GM23338 (cell line): ENCODE measurements at regions not wholly inside any gene's neighbourhood (a gene's known extent, or its start where the extent isn't known, plus 50 kb on each side); places are given as distances from the start of the nearest gene placed in this dataset.

Experiments used
- ATAC-seq: fragments of 200-7000 bp; cut with Tn5 transposase; 3 replicates; pipeline ENCODE4 v1.9.1; 2020
- DNase-seq: peaks from one replicate; pipeline ENCODE4 v3.0.0-alpha.2; 2015; ENCODE audit warnings: low spot score
- H2AFZ ChIP-seq: fragments of 200-600 bp; sonication (generic); 2 replicates; pipeline ENCODE4 v1.8.0; 2016; ENCODE audit warnings: antibody characterized with exemption, mild to moderate bottlenecking, moderate library complexity
- H3F3A ChIP-seq: fragments of 200-600 bp; sonication (generic); replicated peaks from 2 replicates; pipeline ENCODE4 v1.8.0; 2017; ENCODE audit warnings: antibody characterized with exemption, mixed run types, low read depth
- H3K27ac ChIP-seq: fragments of 200-600 bp; sonication (generic); 2 replicates; pipeline ENCODE4 v1.6.1; 2016; ENCODE audit warnings: low read depth
- H3K27me3 ChIP-seq: fragments of 200-600 bp; sonication (generic); 2 replicates; pipeline ENCODE4 v1.8.0; 2016; ENCODE audit warnings: mild to moderate bottlenecking, mixed run types, moderate library complexity; ENCODE audit not compliant: insufficient read depth
- H3K36me3 ChIP-seq: fragments of 200-600 bp; sonication (generic); 2 replicates; pipeline ENCODE4 v1.8.0; 2016; ENCODE audit warnings: mild to moderate bottlenecking; ENCODE audit not compliant: insufficient read depth
- H3K4me1 ChIP-seq: fragments of 200-600 bp; sonication (generic); 2 replicates; pipeline ENCODE4 v1.8.0; 2016; ENCODE audit warnings: mild to moderate bottlenecking, moderate library complexity; ENCODE audit not compliant: insufficient read depth
- H3K4me2 ChIP-seq: fragments of 200-600 bp; sonication (generic); 2 replicates; pipeline ENCODE4 v1.7.1; 2017; ENCODE audit warnings: mixed run types
- H3K4me3 ChIP-seq: fragments of 200-600 bp; sonication (generic); 2 replicates; pipeline ENCODE4 v1.6.1; 2016; ENCODE audit warnings: mixed run types
- H3K79me2 ChIP-seq: fragments of 200-600 bp; sonication (generic); replicated peaks from 2 replicates; pipeline ENCODE4 v1.8.0; 2017; ENCODE audit warnings: mild to moderate bottlenecking; ENCODE audit not compliant: insufficient read depth
- H3K9me2 ChIP-seq: fragments of 200-600 bp; sonication (generic); 2 replicates; pipeline ENCODE4 v1.8.0; 2017; ENCODE audit not compliant: insufficient read depth
- H4K20me1 ChIP-seq: fragments of 200-600 bp; sonication (generic); replicated peaks from 2 replicates; pipeline ENCODE4 v1.8.0; 2017; ENCODE audit warnings: mild to moderate bottlenecking; ENCODE audit not compliant: insufficient read depth
- H3K27ac Mint-ChIP-seq: 2 replicates; pipeline ENCODE4 v1.8.0; 2020; ENCODE audit warnings: inconsistent platforms, mild to moderate bottlenecking, moderate library complexity, mixed read lengths
- H3K27me3 Mint-ChIP-seq: 3 replicates; pipeline ENCODE4 v1.8.0; 2022; ENCODE audit warnings: low read depth, mild to moderate bottlenecking, moderate library complexity, mixed read lengths, inconsistent platforms; ENCODE audit not compliant: insufficient read depth, poor library complexity
- H3K36me3 Mint-ChIP-seq: 3 replicates; pipeline ENCODE4 v1.8.0; 2021; ENCODE audit warnings: low read depth, mild to moderate bottlenecking, inconsistent platforms, moderate library complexity, mixed read lengths
- H3K4me1 Mint-ChIP-seq: 3 replicates; pipeline ENCODE4 v1.8.0; 2020; ENCODE audit warnings: mild to moderate bottlenecking, inconsistent platforms, mixed read lengths
- H3K4me3 Mint-ChIP-seq: 3 replicates; pipeline ENCODE4 v1.8.0; 2021; ENCODE audit warnings: moderate library complexity, mild to moderate bottlenecking, inconsistent platforms, mixed read lengths
- H3K9me3 Mint-ChIP-seq: 3 replicates; pipeline ENCODE4 v1.8.0; 2020; ENCODE audit warnings: moderate library complexity, mild to moderate bottlenecking, inconsistent platforms, mixed read lengths
- CREB1 ChIP-seq: fragments of 250-450 bp; sonication (Bioruptor Pico); IDR thresholded peaks from 2 replicates; pipeline ENCODE4 v1.5.0; 2020; ENCODE audit warnings: low read depth, mild to moderate bottlenecking, moderate library complexity
- EZH2 ChIP-seq: fragments of 200-600 bp; sonication (generic); IDR thresholded peaks from one replicate; pipeline ENCODE4 v1.8.0; 2017; ENCODE audit warnings: antibody characterized with exemption, mild to moderate bottlenecking, low read depth; ENCODE audit not compliant: unreplicated experiment
- EZH2phosphoT487 ChIP-seq: fragments of 200-600 bp; sonication (generic); IDR thresholded peaks from one replicate; pipeline ENCODE4 v1.8.1; 2018; ENCODE audit warnings: antibody characterized with exemption; ENCODE audit not compliant: unreplicated experiment
- JUNB ChIP-seq: IDR thresholded peaks from one replicate; pipeline ENCODE4 v1.6.1; 2016; ENCODE audit warnings: antibody characterized with exemption; ENCODE audit not compliant: unreplicated experiment
- NANOG ChIP-seq: IDR thresholded peaks from 2 replicates; pipeline ENCODE4 v1.6.1; 2016; ENCODE audit warnings: antibody characterized with exemption, borderline replicate concordance
- ZNF114 ChIP-seq: fragments of 250-450 bp; sonication (Bioruptor Pico); IDR thresholded peaks from 2 replicates; pipeline ENCODE4 v1.5.0; 2020; ENCODE audit warnings: mild to moderate bottlenecking, moderate library complexity
- ZNF331 ChIP-seq: fragments of 250-450 bp; sonication (Bioruptor Pico); IDR thresholded peaks from 2 replicates; pipeline ENCODE4 v1.5.0; 2020; ENCODE audit warnings: low read depth, mild to moderate bottlenecking, moderate library complexity
- TF ChIP-seq, protein P1 (sequence below): IDR thresholded peaks from one replicate; pipeline ENCODE4 v1.6.1; 2018; ENCODE audit warnings: antibody characterized with exemption; ENCODE audit not compliant: unreplicated experiment
- TF ChIP-seq, protein P2 (sequence below): IDR thresholded peaks from 2 replicates; pipeline ENCODE4 v1.6.1; 2016; ENCODE audit warnings: antibody characterized with exemption
- TF ChIP-seq, protein P3 (sequence below): fragments of 250-450 bp; sonication (Bioruptor Pico); IDR thresholded peaks from 2 replicates; pipeline ENCODE4 v1.5.0; 2020; ENCODE audit warnings: mild to moderate bottlenecking, moderate library complexity
- TF ChIP-seq, protein P4 (sequence below), 2 experiments: fragments of 200-600 bp in 1 of 2; sonication (generic) in 1 of 2; conservative IDR thresholded peaks; 2 replicates each; pipeline versions ENCODE4 v1.5.1 to v1.6.1; 2016 to 2017; ENCODE audit warnings: antibody characterized with exemption in 2 of 2, low read depth in 2 of 2, mild to moderate bottlenecking in 2 of 2, moderate library complexity in 1 of 2

DNA sequence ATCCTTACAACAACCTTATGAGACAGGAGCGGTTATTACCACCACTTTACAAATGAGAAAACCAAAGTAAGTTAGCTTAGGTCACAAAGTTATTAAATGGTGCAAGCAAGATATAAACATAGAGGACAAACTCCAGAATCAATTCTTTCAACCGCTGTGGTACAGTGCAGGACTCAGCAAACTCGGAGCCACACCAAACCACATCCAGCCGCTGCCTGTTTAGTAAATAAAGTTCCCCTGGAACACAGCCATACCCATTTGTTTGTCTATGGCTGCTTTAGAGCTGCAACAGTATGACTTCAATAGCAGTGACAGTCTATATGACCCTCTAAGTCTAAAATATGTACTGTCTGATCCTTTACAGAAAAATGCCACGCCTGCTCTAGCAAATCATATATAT lies 1567.2 kb upstream of the WWC1 start:
- Histone ChIP-seq H4K20me1 (no peaks in the 10 kb centered on the region), H3K4me1 (peaks cover 6% of the 10 kb centered on the region; the same call in 1 of the 2 replicates), H3K36me3 (no peaks in the 10 kb centered on the region), H3K4me2 (no peak overlapping the region), H2AFZ (no peak overlapping the region; the same call in 1 of the 2 replicates), H3K27ac (no peak overlapping the region), H3K79me2 (no peaks in the 10 kb centered on the region), H3K9me2 (peaks cover 24% of the 10 kb centered on the region; the same call in 1 of the 2 replicates), H3F3A (no peaks in the 10 kb centered on the region), H3K27me3 (no peaks in the 10 kb centered on the region), H3K4me3 (no peak overlapping the region)
- ATAC-seq: no peak
- H3K27ac Mint-ChIP-seq: no peak overlapping the region
- peaks cover 2% of the 10 kb centered on the region for H3K27me3 Mint-ChIP-seq
- H3K9me3 Mint-ChIP-seq: no peaks in the 10 kb centered on the region; the same call in 2 of the 3 replicates
- peaks cover 16% of the 10 kb centered on the region for H3K4me1 Mint-ChIP-seq
- TF ChIP-seq ZNF114 (CRISPR knock-in tag): no peak
- no peak for TF ChIP-seq CREB1
- TF ChIP-seq, protein P1, sequence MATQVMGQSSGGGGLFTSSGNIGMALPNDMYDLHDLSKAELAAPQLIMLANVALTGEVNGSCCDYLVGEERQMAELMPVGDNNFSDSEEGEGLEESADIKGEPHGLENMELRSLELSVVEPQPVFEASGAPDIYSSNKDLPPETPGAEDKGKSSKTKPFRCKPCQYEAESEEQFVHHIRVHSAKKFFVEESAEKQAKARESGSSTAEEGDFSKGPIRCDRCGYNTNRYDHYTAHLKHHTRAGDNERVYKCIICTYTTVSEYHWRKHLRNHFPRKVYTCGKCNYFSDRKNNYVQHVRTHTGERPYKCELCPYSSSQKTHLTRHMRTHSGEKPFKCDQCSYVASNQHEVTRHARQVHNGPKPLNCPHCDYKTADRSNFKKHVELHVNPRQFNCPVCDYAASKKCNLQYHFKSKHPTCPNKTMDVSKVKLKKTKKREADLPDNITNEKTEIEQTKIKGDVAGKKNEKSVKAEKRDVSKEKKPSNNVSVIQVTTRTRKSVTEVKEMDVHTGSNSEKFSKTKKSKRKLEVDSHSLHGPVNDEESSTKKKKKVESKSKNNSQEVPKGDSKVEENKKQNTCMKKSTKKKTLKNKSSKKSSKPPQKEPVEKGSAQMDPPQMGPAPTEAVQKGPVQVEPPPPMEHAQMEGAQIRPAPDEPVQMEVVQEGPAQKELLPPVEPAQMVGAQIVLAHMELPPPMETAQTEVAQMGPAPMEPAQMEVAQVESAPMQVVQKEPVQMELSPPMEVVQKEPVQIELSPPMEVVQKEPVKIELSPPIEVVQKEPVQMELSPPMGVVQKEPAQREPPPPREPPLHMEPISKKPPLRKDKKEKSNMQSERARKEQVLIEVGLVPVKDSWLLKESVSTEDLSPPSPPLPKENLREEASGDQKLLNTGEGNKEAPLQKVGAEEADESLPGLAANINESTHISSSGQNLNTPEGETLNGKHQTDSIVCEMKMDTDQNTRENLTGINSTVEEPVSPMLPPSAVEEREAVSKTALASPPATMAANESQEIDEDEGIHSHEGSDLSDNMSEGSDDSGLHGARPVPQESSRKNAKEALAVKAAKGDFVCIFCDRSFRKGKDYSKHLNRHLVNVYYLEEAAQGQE: no peak
- no peak for TF ChIP-seq EZH2phosphoT487
- no peak for TF ChIP-seq EZH2
- no peak for TF ChIP-seq ZNF331
- TF ChIP-seq, protein P2, sequence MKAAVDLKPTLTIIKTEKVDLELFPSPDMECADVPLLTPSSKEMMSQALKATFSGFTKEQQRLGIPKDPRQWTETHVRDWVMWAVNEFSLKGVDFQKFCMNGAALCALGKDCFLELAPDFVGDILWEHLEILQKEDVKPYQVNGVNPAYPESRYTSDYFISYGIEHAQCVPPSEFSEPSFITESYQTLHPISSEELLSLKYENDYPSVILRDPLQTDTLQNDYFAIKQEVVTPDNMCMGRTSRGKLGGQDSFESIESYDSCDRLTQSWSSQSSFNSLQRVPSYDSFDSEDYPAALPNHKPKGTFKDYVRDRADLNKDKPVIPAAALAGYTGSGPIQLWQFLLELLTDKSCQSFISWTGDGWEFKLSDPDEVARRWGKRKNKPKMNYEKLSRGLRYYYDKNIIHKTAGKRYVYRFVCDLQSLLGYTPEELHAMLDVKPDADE: no peak
- TF ChIP-seq, protein P3, sequence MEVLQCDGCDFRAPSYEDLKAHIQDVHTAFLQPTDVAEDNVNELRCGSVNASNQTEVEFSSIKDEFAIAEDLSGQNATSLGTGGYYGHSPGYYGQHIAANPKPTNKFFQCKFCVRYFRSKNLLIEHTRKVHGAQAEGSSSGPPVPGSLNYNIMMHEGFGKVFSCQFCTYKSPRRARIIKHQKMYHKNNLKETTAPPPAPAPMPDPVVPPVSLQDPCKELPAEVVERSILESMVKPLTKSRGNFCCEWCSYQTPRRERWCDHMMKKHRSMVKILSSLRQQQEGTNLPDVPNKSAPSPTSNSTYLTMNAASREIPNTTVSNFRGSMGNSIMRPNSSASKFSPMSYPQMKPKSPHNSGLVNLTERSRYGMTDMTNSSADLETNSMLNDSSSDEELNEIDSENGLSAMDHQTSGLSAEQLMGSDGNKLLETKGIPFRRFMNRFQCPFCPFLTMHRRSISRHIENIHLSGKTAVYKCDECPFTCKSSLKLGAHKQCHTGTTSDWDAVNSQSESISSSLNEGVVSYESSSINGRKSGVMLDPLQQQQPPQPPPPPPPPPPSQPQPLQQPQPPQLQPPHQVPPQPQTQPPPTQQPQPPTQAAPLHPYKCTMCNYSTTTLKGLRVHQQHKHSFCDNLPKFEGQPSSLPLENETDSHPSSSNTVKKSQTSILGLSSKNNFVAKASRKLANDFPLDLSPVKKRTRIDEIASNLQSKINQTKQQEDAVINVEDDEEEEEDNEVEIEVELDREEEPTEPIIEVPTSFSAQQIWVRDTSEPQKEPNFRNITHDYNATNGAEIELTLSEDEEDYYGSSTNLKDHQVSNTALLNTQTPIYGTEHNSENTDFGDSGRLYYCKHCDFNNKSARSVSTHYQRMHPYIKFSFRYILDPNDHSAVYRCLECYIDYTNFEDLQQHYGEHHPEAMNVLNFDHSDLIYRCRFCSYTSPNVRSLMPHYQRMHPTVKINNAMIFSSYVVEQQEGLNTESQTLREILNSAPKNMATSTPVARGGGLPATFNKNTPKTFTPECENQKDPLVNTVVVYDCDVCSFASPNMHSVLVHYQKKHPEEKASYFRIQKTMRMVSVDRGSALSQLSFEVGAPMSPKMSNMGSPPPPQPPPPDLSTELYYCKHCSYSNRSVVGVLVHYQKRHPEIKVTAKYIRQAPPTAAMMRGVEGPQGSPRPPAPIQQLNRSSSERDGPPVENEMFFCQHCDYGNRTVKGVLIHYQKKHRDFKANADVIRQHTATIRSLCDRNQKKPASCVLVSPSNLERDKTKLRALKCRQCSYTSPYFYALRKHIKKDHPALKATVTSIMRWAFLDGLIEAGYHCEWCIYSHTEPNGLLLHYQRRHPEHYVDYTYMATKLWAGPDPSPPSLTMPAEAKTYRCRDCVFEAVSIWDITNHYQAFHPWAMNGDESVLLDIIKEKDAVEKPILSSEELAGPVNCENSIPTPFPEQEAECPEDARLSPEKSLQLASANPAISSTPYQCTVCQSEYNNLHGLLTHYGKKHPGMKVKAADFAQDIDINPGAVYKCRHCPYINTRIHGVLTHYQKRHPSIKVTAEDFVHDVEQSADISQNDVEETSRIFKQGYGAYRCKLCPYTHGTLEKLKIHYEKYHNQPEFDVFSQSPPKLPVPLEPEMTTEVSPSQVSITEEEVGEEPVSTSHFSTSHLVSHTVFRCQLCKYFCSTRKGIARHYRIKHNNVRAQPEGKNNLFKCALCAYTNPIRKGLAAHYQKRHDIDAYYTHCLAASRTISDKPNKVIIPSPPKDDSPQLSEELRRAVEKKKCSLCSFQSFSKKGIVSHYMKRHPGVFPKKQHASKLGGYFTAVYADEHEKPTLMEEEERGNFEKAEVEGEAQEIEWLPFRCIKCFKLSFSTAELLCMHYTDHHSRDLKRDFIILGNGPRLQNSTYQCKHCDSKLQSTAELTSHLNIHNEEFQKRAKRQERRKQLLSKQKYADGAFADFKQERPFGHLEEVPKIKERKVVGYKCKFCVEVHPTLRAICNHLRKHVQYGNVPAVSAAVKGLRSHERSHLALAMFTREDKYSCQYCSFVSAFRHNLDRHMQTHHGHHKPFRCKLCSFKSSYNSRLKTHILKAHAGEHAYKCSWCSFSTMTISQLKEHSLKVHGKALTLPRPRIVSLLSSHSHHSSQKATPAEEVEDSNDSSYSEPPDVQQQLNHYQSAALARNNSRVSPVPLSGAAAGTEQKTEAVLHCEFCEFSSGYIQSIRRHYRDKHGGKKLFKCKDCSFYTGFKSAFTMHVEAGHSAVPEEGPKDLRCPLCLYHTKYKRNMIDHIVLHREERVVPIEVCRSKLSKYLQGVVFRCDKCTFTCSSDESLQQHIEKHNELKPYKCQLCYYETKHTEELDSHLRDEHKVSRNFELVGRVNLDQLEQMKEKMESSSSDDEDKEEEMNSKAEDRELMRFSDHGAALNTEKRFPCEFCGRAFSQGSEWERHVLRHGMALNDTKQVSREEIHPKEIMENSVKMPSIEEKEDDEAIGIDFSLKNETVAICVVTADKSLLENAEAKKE (CRISPR knock-in tag): no peak
- no peak for TF ChIP-seq JUNB
- TF ChIP-seq NANOG: no peak
- TF ChIP-seq, protein P4, sequence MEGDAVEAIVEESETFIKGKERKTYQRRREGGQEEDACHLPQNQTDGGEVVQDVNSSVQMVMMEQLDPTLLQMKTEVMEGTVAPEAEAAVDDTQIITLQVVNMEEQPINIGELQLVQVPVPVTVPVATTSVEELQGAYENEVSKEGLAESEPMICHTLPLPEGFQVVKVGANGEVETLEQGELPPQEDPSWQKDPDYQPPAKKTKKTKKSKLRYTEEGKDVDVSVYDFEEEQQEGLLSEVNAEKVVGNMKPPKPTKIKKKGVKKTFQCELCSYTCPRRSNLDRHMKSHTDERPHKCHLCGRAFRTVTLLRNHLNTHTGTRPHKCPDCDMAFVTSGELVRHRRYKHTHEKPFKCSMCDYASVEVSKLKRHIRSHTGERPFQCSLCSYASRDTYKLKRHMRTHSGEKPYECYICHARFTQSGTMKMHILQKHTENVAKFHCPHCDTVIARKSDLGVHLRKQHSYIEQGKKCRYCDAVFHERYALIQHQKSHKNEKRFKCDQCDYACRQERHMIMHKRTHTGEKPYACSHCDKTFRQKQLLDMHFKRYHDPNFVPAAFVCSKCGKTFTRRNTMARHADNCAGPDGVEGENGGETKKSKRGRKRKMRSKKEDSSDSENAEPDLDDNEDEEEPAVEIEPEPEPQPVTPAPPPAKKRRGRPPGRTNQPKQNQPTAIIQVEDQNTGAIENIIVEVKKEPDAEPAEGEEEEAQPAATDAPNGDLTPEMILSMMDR (conservative IDR thresholded peaks at IDR 0.05; ENCODE audit: low read depth in 2 of 2): no peak
- no peaks in the 10 kb centered on the region for H3K36me3 Mint-ChIP-seq
- DNase-seq: no peak
- no peak overlapping the region for H3K4me3 Mint-ChIP-seq
